Heart left ventricle (tissue), 16 donors: ENCODE measurements at regions not wholly inside any gene's neighbourhood (a gene's known extent, or its start where the extent isn't known, plus 50 kb on each side); places are given as distances from the start of the nearest gene placed in this dataset.
A peak's percentile ranks its signal among the peaks of the same experiment; 100 is the strongest.

Experiments
- ATAC-seq, 4 donors: fragments of 200-7000 bp; cut with Tn5 transposase; one replicate each; pipeline ENCODE4 v1.9.1; 2020 to 2022; ENCODE audit warnings: moderate library complexity in 4 of 4, mild to moderate bottlenecking in 3 of 4, moderate number of reproducible peaks in 1 of 4
- DNase-seq, 5 donors: peaks; one replicate each; pipeline ENCODE4 v3.0.0-alpha.2; 2020
- H3K27ac ChIP-seq, 12 donors: fragments of 200-600 bp; sonication (generic) in 4 of 12; one replicate each; pipeline versions ENCODE4 v1.5.0 to v1.8.0; 2016 to 2022; ENCODE audit warnings: mild to moderate bottlenecking in 2 of 12
- H3K27me3 ChIP-seq, 9 donors: fragments of 200-600 bp; sonication (generic) in 2 of 9; one replicate each; pipeline versions ENCODE4 v1.5.1 to v1.8.0; 2016 to 2022; ENCODE audit warnings: mild to moderate bottlenecking in 3 of 9
- H3K36me3 ChIP-seq, 9 donors: fragments of 200-600 bp; sonication (generic) in 2 of 9; one replicate each; pipeline versions ENCODE4 v1.5.0 to v1.8.0; 2018 to 2022; ENCODE audit warnings: mild to moderate bottlenecking in 2 of 9
- H3K4me1 ChIP-seq, 12 donors: fragments of 200-600 bp; sonication (generic) in 4 of 12; one replicate each; pipeline versions ENCODE4 v1.5.0 to v1.8.0; 2016 to 2022; ENCODE audit warnings: mild to moderate bottlenecking in 3 of 12
- H3K4me3 ChIP-seq, 12 donors: fragments of 200-600 bp; sonication (generic) in 4 of 12; one replicate each; pipeline versions ENCODE4 v1.5.0 to v1.8.0; 2017 to 2022; ENCODE audit warnings: mild to moderate bottlenecking in 9 of 12, moderate library complexity in 4 of 12
- H3K9me3 ChIP-seq, 12 donors: fragments of 200-600 bp; sonication (generic) in 4 of 12; one replicate each; pipeline versions ENCODE4 v1.5.0 to v1.8.0; 2016 to 2022; ENCODE audit warnings: mild to moderate bottlenecking in 1 of 12
- POLR2A ChIP-seq, 2 donors: fragments of 450-650 bp; IDR thresholded peaks; one replicate each; pipeline ENCODE4 v1.6.1; 2017; ENCODE audit warnings: antibody characterized with exemption in 2 of 2, mild to moderate bottlenecking in 2 of 2, moderate library complexity in 2 of 2
- WGBS, 4 donors: extraction: QIAGEN DNeasy Blood & Tissue Kit in 2 of 4; methylation state at CpG; one replicate each; pipeline versions ENCODE4 v1.1.5 to v1.1.7; 2013 to 2018; 5-methylcytosine and 5-hydroxymethylcytosine counted together
- intact Hi-C, 10 donors: fragments of 100-400 bp; cut with DNase I; formaldehyde crosslinking; loops; one replicate each; pipeline versions ENCODE4 v1.11.1 to v1.14.2; 2022
- TF ChIP-seq, protein P1 (sequence below), 12 donors: fragments of 200-600 bp; sonication (generic) in 4 of 12; IDR thresholded peaks; one replicate each; pipeline versions ENCODE4 v1.5.0 to v1.8.0; 2018 to 2022; ENCODE audit warnings: antibody characterized with exemption in 12 of 12, mild to moderate bottlenecking in 5 of 12
- donor health status: ischemic (EF 13 %, LVEDD 7.1; RV severe dilation, severe dysfunction).
- donor health status: healthy with polysubstance abuse.
- donor health status: DM: no; HTN: yes; CAD: no.
- donor health status: DM: no; HTN: no; CAD: no.
- donor health status: ischemic (EF 25% LVEDD 6.9; RV normal size, moderate dysfunction).
- donor health status: ischemic (EF 25% LVEDD 5.7; RV mildly dilated, moderate dysfunction).
- donor health status: healthy.
- donor health status: DM: yes; HTN: yes; CAD: no.
- donor health status: ischemic (EF 35%, LVEDD 5.7; RV mildly dilated, moderate dysfunction).
- donor health status: nonischemic (EF 11% LVEDD 7.7; RV severe dilation, severe dysfunction).
- donor health status: DM: yes; HTN: yes; CAD: no.
- donor health status: PGD.
- donor health status: ischemic (EF 29% LVEDD 5.4; RV normal size, mild dysfunction).
- donor health status: nonischemic (EF 23%, LVEDD 6.1; RV moderate dilation, normal function).

GRCh38 chr5:15002173-15002572, 130.6 kb upstream of the ANKH start:
- peaks cover 0 to 37% (median 23%) of the 10 kb centered on the region in 12 donors for H3K4me1 ChIP-seq
- DNase-seq (no peak), ATAC-seq (no peak)
- 83 to 88% (median 87%) methylated on average over 10 of the region's 10 CpGs for WGBS, 4 donors
- TF ChIP-seq, protein P1, sequence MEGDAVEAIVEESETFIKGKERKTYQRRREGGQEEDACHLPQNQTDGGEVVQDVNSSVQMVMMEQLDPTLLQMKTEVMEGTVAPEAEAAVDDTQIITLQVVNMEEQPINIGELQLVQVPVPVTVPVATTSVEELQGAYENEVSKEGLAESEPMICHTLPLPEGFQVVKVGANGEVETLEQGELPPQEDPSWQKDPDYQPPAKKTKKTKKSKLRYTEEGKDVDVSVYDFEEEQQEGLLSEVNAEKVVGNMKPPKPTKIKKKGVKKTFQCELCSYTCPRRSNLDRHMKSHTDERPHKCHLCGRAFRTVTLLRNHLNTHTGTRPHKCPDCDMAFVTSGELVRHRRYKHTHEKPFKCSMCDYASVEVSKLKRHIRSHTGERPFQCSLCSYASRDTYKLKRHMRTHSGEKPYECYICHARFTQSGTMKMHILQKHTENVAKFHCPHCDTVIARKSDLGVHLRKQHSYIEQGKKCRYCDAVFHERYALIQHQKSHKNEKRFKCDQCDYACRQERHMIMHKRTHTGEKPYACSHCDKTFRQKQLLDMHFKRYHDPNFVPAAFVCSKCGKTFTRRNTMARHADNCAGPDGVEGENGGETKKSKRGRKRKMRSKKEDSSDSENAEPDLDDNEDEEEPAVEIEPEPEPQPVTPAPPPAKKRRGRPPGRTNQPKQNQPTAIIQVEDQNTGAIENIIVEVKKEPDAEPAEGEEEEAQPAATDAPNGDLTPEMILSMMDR (IDR thresholded peaks at IDR 0.05), result no peak
- no peak for TF ChIP-seq POLR2A (IDR thresholded peaks at IDR 0.05)
- H3K9me3 ChIP-seq, result peaks cover 0 to 11% (median 0%) of the 10 kb centered on the region in 12 donors
- H3K36me3 ChIP-seq, result no peaks in the 10 kb centered on the region
- no peak overlapping the region for H3K27ac ChIP-seq
- no peak overlapping the region for H3K4me3 ChIP-seq
- intact Hi-C loops, result loop anchor here (2.0 to 10.0 kb wide), 7 partner anchors 47 to 275 kb away; partner anchors contain the start of gene ANKH (in 8 of the 10)
- no peaks in the 10 kb centered on the region for H3K27me3 ChIP-seq

- H3K27me3 ChIP-seq, result no peaks in the 10 kb centered on the region
- H3K36me3 ChIP-seq, result no peaks in the 10 kb centered on the region
- intact Hi-C loops, result loop anchor here (5.0 to 10.0 kb wide), 5 partner anchors 47 to 129 kb away; partner anchors contain the start of gene ANKH (in 7 of the 10)
- H3K9me3 ChIP-seq, result peaks cover 0 to 11% (median 0%) of the 10 kb centered on the region in 12 donors
- no peak for ATAC-seq
- H3K4me3 ChIP-seq, result no peak overlapping the region
- H3K4me1 ChIP-seq, result peaks cover 0 to 36% (median 17%) of the 10 kb centered on the region in 12 donors
- WGBS, 4 donors, result 88 to 95% (median 91%) methylated on average over 2 of the region's 2 CpGs
- no peak overlapping the region for H3K27ac ChIP-seq
- TF ChIP-seq POLR2A (IDR thresholded peaks at IDR 0.05), result no peak
- TF ChIP-seq, protein P1 (IDR thresholded peaks at IDR 0.05), result no peak
- DNase-seq, result no peak
These were observed 129.9 kb upstream of the ANKH start for GRCh38 chr5:15001517-15001916.

DNA sequence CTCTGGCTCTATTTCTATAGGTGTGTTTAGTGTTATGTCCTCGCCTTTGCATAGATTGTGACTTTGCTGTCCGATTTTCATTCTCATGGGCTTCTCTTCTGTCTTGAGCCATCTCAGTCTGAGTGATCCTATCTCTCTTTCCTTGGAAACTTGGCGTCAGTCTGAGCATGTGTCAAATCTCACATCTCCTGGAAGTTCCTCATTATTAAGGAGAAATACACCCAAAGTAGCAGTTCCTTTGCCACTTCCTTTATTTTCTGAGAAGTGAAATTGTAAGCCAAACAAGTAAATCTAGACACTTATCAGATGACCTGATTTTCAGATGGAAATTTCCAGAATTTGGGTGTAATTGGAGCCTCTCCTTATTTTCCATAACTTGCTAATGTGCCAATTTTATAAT, 126.9 kb upstream of the ANKH start:
- peak in 1 of 4 donors; percentile 51 for ATAC-seq
- intact Hi-C loops, result no loop called here
- peaks cover 0 to 11% (median 0%) of the 10 kb centered on the region in 12 donors for H3K9me3 ChIP-seq
- H3K27me3 ChIP-seq, result no peaks in the 10 kb centered on the region
- no peak for DNase-seq
- 76 to 88% (median 78%) methylated on average over 3 of the region's 3 CpGs for WGBS, 4 donors
- TF ChIP-seq, protein P1 (IDR thresholded peaks at IDR 0.05), result no peak
- no peak for TF ChIP-seq POLR2A (IDR thresholded peaks at IDR 0.05)
- H3K36me3 ChIP-seq, result no peaks in the 10 kb centered on the region
- no peak overlapping the region for H3K27ac ChIP-seq
- peaks cover 0 to 32% (median 5%) of the 10 kb centered on the region in 12 donors for H3K4me1 ChIP-seq
- no peak overlapping the region for H3K4me3 ChIP-seq

GRCh38 chr5:14996997-14997396, 125.4 kb upstream of the ANKH start:
- Histone ChIP-seq H3K4me3 (no peak overlapping the region), H3K9me3 (peaks cover 0 to 11% (median 0%) of the 10 kb centered on the region in 12 donors), H3K4me1 (peaks cover 0 to 29% (median 0%) of the 10 kb centered on the region in 12 donors), H3K27me3 (no peaks in the 10 kb centered on the region), H3K36me3 (no peaks in the 10 kb centered on the region), H3K27ac (no peak overlapping the region)
- DNase-seq (no peak), ATAC-seq (peak in 1 of 4 donors; percentile 28)
- 78 to 85% (median 80%) methylated on average over 3 of the region's 3 CpGs for WGBS, 4 donors
- TF ChIP-seq, protein P1 (IDR thresholded peaks at IDR 0.05), result no peak
- TF ChIP-seq POLR2A (IDR thresholded peaks at IDR 0.05), result no peak
- intact Hi-C loops, result no loop called here
